Hepatocyte (in vitro differentiated cells): ENCODE measurements at regions not wholly inside any gene's neighbourhood (a gene's known extent, or its start where the extent isn't known, plus 50 kb on each side); places are given as distances from the start of the nearest gene placed in this dataset.

Source experiments
- CTCF ChIP-seq: fragments of 200-600 bp; sonication (generic); IDR thresholded peaks from 2 replicates; pipeline ENCODE4 v1.5.1; 2016; ENCODE audit warnings: antibody characterized with exemption, mild to moderate bottlenecking; ENCODE audit not compliant: poor library complexity
- EZH2 ChIP-seq: fragments of 200-600 bp; sonication (generic); IDR thresholded peaks from 2 replicates; pipeline ENCODE4 v1.6.1; 2016; ENCODE audit warnings: antibody characterized with exemption, mild to moderate bottlenecking, borderline replicate concordance
- EZH2phosphoT487 ChIP-seq: fragments of 200-600 bp; sonication (generic); IDR thresholded peaks from one replicate; pipeline ENCODE4 v1.6.1; 2018; ENCODE audit warnings: antibody characterized with exemption, mild to moderate bottlenecking, low read depth, moderate library complexity; ENCODE audit not compliant: unreplicated experiment, severe bottlenecking

- TF ChIP-seq CTCF (no peak), EZH2 (no peak), EZH2phosphoT487 (no peak)
Measured at GRCh38 chr9:82513976-82514735, 525.6 kb downstream of the SPATA31D1 start.
